BJ (cell line): ENCODE measurements at regions not wholly inside any gene's neighbourhood (a gene's known extent, or its start where the extent isn't known, plus 50 kb on each side); places are given as distances from the start of the nearest gene placed in this dataset.
A peak's percentile ranks its signal among the peaks of the same experiment; 100 is the strongest.

Source experiments
- CTCF ChIA-PET: fragments of 350-600 bp; formaldehyde crosslinking; extraction: SDS; loops from one replicate; lab custom pipeline; 2021; ENCODE audit warnings: antibody characterized with exemption, inconsistent platforms; lab: Yijun Ruan, JAX
- POLR2A ChIA-PET: fragments of 300-600 bp; sonication (Branson Sonifier 250); formaldehyde crosslinking; extraction: SDS; loops from one replicate; lab custom pipeline; 2021; ENCODE audit warnings: antibody characterized with exemption; lab: Charles Lee
- DNase-seq: peaks from one replicate; pipeline ENCODE4 v3.0.0-alpha.2; 2011; ENCODE audit warnings: low read depth
- H3K27me3 ChIP-seq: 2 replicates; pipeline ENCODE4 v1.6.0; 2011; ENCODE audit warnings: low read length; ENCODE audit not compliant: control insufficient read depth, insufficient read depth
- H3K36me3 ChIP-seq: 2 replicates; pipeline ENCODE4 v1.5.1; 2011; ENCODE audit warnings: low read length; ENCODE audit not compliant: control insufficient read depth, insufficient read depth
- H3K4me3 ChIP-seq: 2 replicates; pipeline ENCODE4 v1.5.1; 2011; ENCODE audit warnings: low read depth, mild to moderate bottlenecking, control low read depth, low read length
- CTCF ChIP-seq: IDR thresholded peaks from 2 replicates; pipeline ENCODE4 v1.5.1; 2011; ENCODE audit warnings: low read depth, mild to moderate bottlenecking, control low read depth, inconsistent platforms, low read length, moderate library complexity; ENCODE audit not compliant: insufficient read depth

- Histone ChIP-seq H3K4me3 (no peak overlapping the region), H3K36me3 (no peaks in the 10 kb centered on the region), H3K27me3 (no peaks in the 10 kb centered on the region)
- ChIA-PET CTCF (interaction anchor here (1.2 kb wide), 1 partner anchor 10 kb away, joined by 3 read pairs; no protein-coding TSS in a partner anchor), POLR2A (no interaction called here)
- no peak for TF ChIP-seq CTCF
- DNase-seq: no peak
Measured at GRCh38 chr17:70542876-70543275, 373.5 kb downstream of the KCNJ2 start.

GRCh38 chr17:70544317-70544716 is 375.0 kb downstream of the KCNJ2 start:
- ChIA-PET POLR2A (no interaction called here), CTCF (interaction anchor here (0.9 kb wide), 1 partner anchor 8 kb away, joined by 3 read pairs; no protein-coding TSS in a partner anchor)
- no peaks in the 10 kb centered on the region for H3K36me3 ChIP-seq

GRCh38 chr17:70552230-70552981 is 383.1 kb downstream of the KCNJ2 start:
- Histone ChIP-seq H3K27me3 (no peaks in the 10 kb centered on the region), H3K36me3 (no peaks in the 10 kb centered on the region), H3K4me3 (no peak overlapping the region)
- no peak for DNase-seq
- CTCF ChIA-PET: interaction anchor here (0.6 to 5.8 kb wide), 21 partner anchors 8 to 1153 kb away, joined by 3 to 58 read pairs (median 4); no protein-coding TSS in a partner anchor
- POLR2A ChIA-PET: interaction anchor here (0.6 kb wide), 1 partner anchor 343 kb away, joined by 3 read pairs; no protein-coding TSS in a partner anchor
- TF ChIP-seq CTCF: peak; percentile 40

More at GRCh38 chr17:70544317-70544716, 375.0 kb downstream of the KCNJ2 start:
- Histone ChIP-seq H3K4me3 (no peak overlapping the region), H3K27me3 (no peaks in the 10 kb centered on the region)
- no peak for TF ChIP-seq CTCF
- DNase-seq: no peak

GRCh38 chr17:70552982-70553334 is 383.6 kb downstream of the KCNJ2 start:
- ChIA-PET CTCF (interaction anchor here (0.6 to 5.8 kb wide), 18 partner anchors 8 to 1153 kb away, joined by 3 to 58 read pairs (median 4); no protein-coding TSS in a partner anchor), POLR2A (no interaction called here)
- no peak for TF ChIP-seq CTCF
- no peaks in the 10 kb centered on the region for H3K36me3 ChIP-seq
- DNase-seq: no peak
- no peaks in the 10 kb centered on the region for H3K27me3 ChIP-seq
- H3K4me3 ChIP-seq: no peak overlapping the region

DNA sequence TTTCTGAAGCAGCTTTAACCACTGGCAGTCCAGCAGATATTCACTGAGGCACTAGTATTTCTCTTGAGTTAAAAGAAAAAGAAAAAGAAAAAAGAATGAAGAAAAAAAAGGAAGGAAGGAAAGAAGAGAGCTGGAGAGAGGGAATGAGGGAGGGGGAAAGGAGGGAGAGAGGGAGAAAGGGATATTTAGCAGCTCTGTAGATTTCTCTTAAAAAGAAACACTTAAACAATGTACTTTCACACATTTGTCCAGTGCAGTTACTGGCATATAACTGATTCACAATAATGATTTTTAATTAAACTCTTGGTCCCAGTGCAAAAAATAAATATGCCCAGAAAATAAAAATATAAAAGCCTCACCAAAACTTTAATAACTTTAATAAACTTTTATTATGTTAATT is 386.4 kb downstream of the KCNJ2 start:
- H3K4me3 ChIP-seq: no peak overlapping the region
- H3K27me3 ChIP-seq: no peaks in the 10 kb centered on the region
- H3K36me3 ChIP-seq: no peaks in the 10 kb centered on the region
- POLR2A ChIA-PET: no interaction called here
- CTCF ChIA-PET: interaction anchor here (5.8 kb wide), 1 partner anchor 1031 kb away, joined by 58 read pairs; no protein-coding TSS in a partner anchor
- DNase-seq: no peak
- no peak for TF ChIP-seq CTCF
